ENCODE measurements at regions not wholly inside any gene's neighbourhood (a gene's known extent, or its start where the extent isn't known, plus 50 kb on each side); places are given as distances from the start of the nearest gene placed in this dataset.

GRCh38 chr5:162824360-162824759, 613.0 kb upstream of the CCNG1 start:
- no peaks in the 10 kb centered on the region for H3K79me1 ChIP-seq (ENCODE audit: insufficient read depth, low read depth, low read length, poor library complexity, severe bottlenecking)
- H3K27me3 ChIP-seq (ENCODE audit: insufficient read depth, low read length) = no peaks in the 10 kb centered on the region
- DNase-seq = no peak
- no peaks in the 10 kb centered on the region for H3K79me2 ChIP-seq (ENCODE audit: insufficient read depth, low read length)
- H2BK15ac ChIP-seq (ENCODE audit: low read depth, low read length) = no peak overlapping the region
- H3K9me3 Mint-ChIP-seq = peaks cover 0 to 2% of the 10 kb centered on the region in 2 experiments; a peak in 1 of 5 replicates
- H3K23ac ChIP-seq (ENCODE audit: insufficient read length, low read depth, low read length) = no peak overlapping the region
- no peaks in the 10 kb centered on the region for H3K23me2 ChIP-seq (ENCODE audit: insufficient read length, low read depth, low read length, poor library complexity, severe bottlenecking)
- no peak overlapping the region for H3K18ac ChIP-seq (ENCODE audit: insufficient read length, low read depth, low read length)
- no peak overlapping the region for H2BK5ac ChIP-seq (ENCODE audit: insufficient read length, low read length)
- no peak overlapping the region for H3T11ph ChIP-seq (ENCODE audit: low read length)
- H3K9me3 ChIP-seq (ENCODE audit: control insufficient read depth, low read depth, low read length) = no peaks in the 10 kb centered on the region
- no peak overlapping the region for H2BK12ac ChIP-seq (ENCODE audit: insufficient read length, low read depth, low read length)
- H3K27ac Mint-ChIP-seq = no peak overlapping the region
- no peak overlapping the region for H3K14ac ChIP-seq (ENCODE audit: insufficient read depth, low read length)
- no peaks in the 10 kb centered on the region for H4K20me1 ChIP-seq (ENCODE audit: control insufficient read depth, insufficient read depth, insufficient read length)
- H2BK120ac ChIP-seq (ENCODE audit: low read depth, low read length, poor library complexity, severe bottlenecking) = no peak overlapping the region
- no peak overlapping the region for H3K4me3 Mint-ChIP-seq
- TF ChIP-seq, protein P1, sequence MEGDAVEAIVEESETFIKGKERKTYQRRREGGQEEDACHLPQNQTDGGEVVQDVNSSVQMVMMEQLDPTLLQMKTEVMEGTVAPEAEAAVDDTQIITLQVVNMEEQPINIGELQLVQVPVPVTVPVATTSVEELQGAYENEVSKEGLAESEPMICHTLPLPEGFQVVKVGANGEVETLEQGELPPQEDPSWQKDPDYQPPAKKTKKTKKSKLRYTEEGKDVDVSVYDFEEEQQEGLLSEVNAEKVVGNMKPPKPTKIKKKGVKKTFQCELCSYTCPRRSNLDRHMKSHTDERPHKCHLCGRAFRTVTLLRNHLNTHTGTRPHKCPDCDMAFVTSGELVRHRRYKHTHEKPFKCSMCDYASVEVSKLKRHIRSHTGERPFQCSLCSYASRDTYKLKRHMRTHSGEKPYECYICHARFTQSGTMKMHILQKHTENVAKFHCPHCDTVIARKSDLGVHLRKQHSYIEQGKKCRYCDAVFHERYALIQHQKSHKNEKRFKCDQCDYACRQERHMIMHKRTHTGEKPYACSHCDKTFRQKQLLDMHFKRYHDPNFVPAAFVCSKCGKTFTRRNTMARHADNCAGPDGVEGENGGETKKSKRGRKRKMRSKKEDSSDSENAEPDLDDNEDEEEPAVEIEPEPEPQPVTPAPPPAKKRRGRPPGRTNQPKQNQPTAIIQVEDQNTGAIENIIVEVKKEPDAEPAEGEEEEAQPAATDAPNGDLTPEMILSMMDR (conservative IDR thresholded peaks at IDR 0.05) = no peak
- no peak overlapping the region for H3K9ac ChIP-seq (ENCODE audit: extremely low read depth, insufficient read length, low read length)
- H3K4me2 ChIP-seq (ENCODE audit: insufficient read depth, insufficient read length, low read length) = no peak overlapping the region
- WGBS (ENCODE audit: extremely low coverage, insufficient read length, low lambda C conversion rate) = no CpG with 5 or more reads among the region's 2 CpGs
- no peaks in the 10 kb centered on the region for H3K4me1 ChIP-seq (ENCODE audit: insufficient read depth, low read length)
- H3K27ac ChIP-seq (ENCODE audit: insufficient read length, low read depth, low read length) = no peak overlapping the region
- no peak overlapping the region for H2BK20ac ChIP-seq (ENCODE audit: low read depth, low read length, poor library complexity, severe bottlenecking)
- H3K4me1 Mint-ChIP-seq = peaks cover 2 to 5% of the 10 kb centered on the region in 2 experiments; a peak in 2 of 4 replicates
- no peak overlapping the region for H4K91ac ChIP-seq (ENCODE audit: insufficient read length, low read depth, low read length)
- no peak overlapping the region for H2AK5ac ChIP-seq (ENCODE audit: insufficient read length, low read length)
- H3K4ac ChIP-seq (ENCODE audit: low read depth, low read length) = no peak overlapping the region
- no peak overlapping the region for H2AFZ ChIP-seq (ENCODE audit: low read length)
- no peaks in the 10 kb centered on the region for H3K27me3 Mint-ChIP-seq (ENCODE audit: low read depth)
- no peak overlapping the region for H4K5ac ChIP-seq (ENCODE audit: insufficient read length, low read depth, low read length)
- H4K8ac ChIP-seq (replicated peaks; ENCODE audit: insufficient read length, low read depth, low read length) = no peak overlapping the region
- H3K56ac ChIP-seq (ENCODE audit: insufficient read length, low read depth, low read length) = no peak overlapping the region
- H3K36me3 Mint-ChIP-seq (ENCODE audit: insufficient read depth in 1 of 3, low read depth in 3 of 3) = peaks cover 0 to 5% (median 0%) of the 10 kb centered on the region in 3 experiments; a peak in 1 of 7 replicates
